ENCODE measurements at regions not wholly inside any gene's neighbourhood (a gene's known extent, or its start where the extent isn't known, plus 50 kb on each side); places are given as distances from the start of the nearest gene placed in this dataset.
A peak's percentile ranks its signal among the peaks of the same experiment; 100 is the strongest.

- no peaks in the 10 kb centered on the region for H3K36me3 Mint-ChIP-seq
- peaks cover 18% of the 10 kb centered on the region for H3K4me1 Mint-ChIP-seq
Measured at GRCh38 chr21:38937844-38938243, 132.1 kb downstream of the ETS2 start.

GRCh38 chr21:38937286-38937790 lies 131.6 kb downstream of the ETS2 start:
- H3K4me1 Mint-ChIP-seq: peaks cover 18% of the 10 kb centered on the region
- no peaks in the 10 kb centered on the region for H3K27me3 Mint-ChIP-seq
- H3K4me3 Mint-ChIP-seq: no peak overlapping the region
- H3K27ac Mint-ChIP-seq: no peak overlapping the region
- ATAC-seq: no peak
- CTCF ChIA-PET: no interaction called here
- no peak for DNase-seq
- H3K36me3 Mint-ChIP-seq: no peaks in the 10 kb centered on the region
- H3K9me3 Mint-ChIP-seq (ENCODE audit: low read depth): no peaks in the 10 kb centered on the region

More at GRCh38 chr21:38937844-38938243, 132.1 kb downstream of the ETS2 start:
- Mint-ChIP-seq H3K9me3 (ENCODE audit: low read depth) (no peaks in the 10 kb centered on the region), H3K27me3 (no peaks in the 10 kb centered on the region), H3K27ac (peak overlapping the region; percentile 30), H3K4me3 (no peak overlapping the region)
- CTCF ChIA-PET: no interaction called here
- ATAC-seq (peak; percentile 31), DNase-seq (no peak)

- H3K36me3 Mint-ChIP-seq: no peaks in the 10 kb centered on the region
- H3K27me3 Mint-ChIP-seq: no peaks in the 10 kb centered on the region
- H3K4me3 Mint-ChIP-seq: no peak overlapping the region
- H3K4me1 Mint-ChIP-seq: peaks cover 18% of the 10 kb centered on the region
- DNase-seq (no peak), ATAC-seq (no peak)
- no peak overlapping the region for H3K27ac Mint-ChIP-seq
- no peaks in the 10 kb centered on the region for H3K9me3 Mint-ChIP-seq (ENCODE audit: low read depth)
- CTCF ChIA-PET: no interaction called here
Measured at GRCh38 chr21:38936240-38936639, 130.5 kb downstream of the ETS2 start.

GRCh38 chr21:38933731-38934130 lies 128.0 kb downstream of the ETS2 start:
- H3K9me3 Mint-ChIP-seq (ENCODE audit: low read depth): no peaks in the 10 kb centered on the region
- DNase-seq (no peak), ATAC-seq (no peak)
- no peak overlapping the region for H3K4me3 Mint-ChIP-seq
- peaks cover 15% of the 10 kb centered on the region for H3K4me1 Mint-ChIP-seq
- no peak overlapping the region for H3K27ac Mint-ChIP-seq
- no peaks in the 10 kb centered on the region for H3K36me3 Mint-ChIP-seq
- peaks cover 2% of the 10 kb centered on the region for H3K27me3 Mint-ChIP-seq
- CTCF ChIA-PET: no interaction called here

- no peaks in the 10 kb centered on the region for H3K36me3 Mint-ChIP-seq
- no peak for ATAC-seq
- no peaks in the 10 kb centered on the region for H3K4me1 Mint-ChIP-seq
- no peak overlapping the region for H3K4me3 Mint-ChIP-seq
- no peak overlapping the region for H3K27ac Mint-ChIP-seq
- peaks cover 5% of the 10 kb centered on the region for H3K27me3 Mint-ChIP-seq
- CTCF ChIA-PET: no interaction called here
- no peak for DNase-seq
- no peaks in the 10 kb centered on the region for H3K9me3 Mint-ChIP-seq (ENCODE audit: low read depth)
Measured at GRCh38 chr21:38931291-38931690, 125.6 kb downstream of the ETS2 start.

- Mint-ChIP-seq H3K4me1 (no peaks in the 10 kb centered on the region), H3K36me3 (no peaks in the 10 kb centered on the region), H3K27me3 (peaks cover 5% of the 10 kb centered on the region), H3K4me3 (no peak overlapping the region), H3K9me3 (ENCODE audit: low read depth) (no peaks in the 10 kb centered on the region), H3K27ac (no peak overlapping the region)
- DNase-seq (no peak), ATAC-seq (no peak)
- CTCF ChIA-PET: no interaction called here
Measured at GRCh38 chr21:38930853-38931252, 125.1 kb downstream of the ETS2 start.

GRCh38 chr21:38930066-38930465 lies 124.3 kb downstream of the ETS2 start:
- CTCF ChIA-PET: no interaction called here
- Mint-ChIP-seq H3K27ac (no peak overlapping the region), H3K9me3 (ENCODE audit: low read depth) (no peaks in the 10 kb centered on the region), H3K4me1 (no peaks in the 10 kb centered on the region), H3K4me3 (no peak overlapping the region), H3K27me3 (peaks cover 5% of the 10 kb centered on the region), H3K36me3 (no peaks in the 10 kb centered on the region)
- DNase-seq: no peak
- ATAC-seq: no peak

GRCh38 chr21:38929652-38930051 lies 123.9 kb downstream of the ETS2 start:
- CTCF ChIA-PET: no interaction called here
- no peaks in the 10 kb centered on the region for H3K4me1 Mint-ChIP-seq
- H3K36me3 Mint-ChIP-seq: no peaks in the 10 kb centered on the region
- DNase-seq (no peak), ATAC-seq (no peak)
- H3K27me3 Mint-ChIP-seq: peaks cover 5% of the 10 kb centered on the region
- no peak overlapping the region for H3K27ac Mint-ChIP-seq
- H3K9me3 Mint-ChIP-seq (ENCODE audit: low read depth): no peaks in the 10 kb centered on the region
- H3K4me3 Mint-ChIP-seq: no peak overlapping the region

- CTCF ChIA-PET: no interaction called here
- Mint-ChIP-seq H3K27ac (no peak overlapping the region), H3K4me1 (no peaks in the 10 kb centered on the region), H3K4me3 (no peak overlapping the region), H3K27me3 (peaks cover 5% of the 10 kb centered on the region), H3K36me3 (no peaks in the 10 kb centered on the region), H3K9me3 (ENCODE audit: low read depth) (no peaks in the 10 kb centered on the region)
- DNase-seq (no peak), ATAC-seq (no peak)
Measured at GRCh38 chr21:38929142-38929541, 123.4 kb downstream of the ETS2 start.

- no peak for ATAC-seq
- no peak for DNase-seq
- H3K9me3 Mint-ChIP-seq (ENCODE audit: low read depth): no peaks in the 10 kb centered on the region
- H3K27me3 Mint-ChIP-seq: peaks cover 7% of the 10 kb centered on the region
- H3K27ac Mint-ChIP-seq: no peak overlapping the region
- no peaks in the 10 kb centered on the region for H3K4me1 Mint-ChIP-seq
- no peak overlapping the region for H3K4me3 Mint-ChIP-seq
- H3K36me3 Mint-ChIP-seq: no peaks in the 10 kb centered on the region
- CTCF ChIA-PET: no interaction called here
Measured at GRCh38 chr21:38927776-38928175, 122.0 kb downstream of the ETS2 start.

- no peak for DNase-seq
- Mint-ChIP-seq H3K36me3 (no peaks in the 10 kb centered on the region), H3K9me3 (ENCODE audit: low read depth) (peaks cover 1% of the 10 kb centered on the region), H3K27ac (no peak overlapping the region), H3K4me3 (no peak overlapping the region), H3K4me1 (no peaks in the 10 kb centered on the region), H3K27me3 (peaks cover 14% of the 10 kb centered on the region)
- ATAC-seq: no peak
- CTCF ChIA-PET: no interaction called here
Measured at GRCh38 chr21:38925923-38926322, 120.2 kb downstream of the ETS2 start.

GRCh38 chr21:38925478-38925877 lies 119.7 kb downstream of the ETS2 start:
- ATAC-seq: no peak
- no peak for DNase-seq
- no peaks in the 10 kb centered on the region for H3K36me3 Mint-ChIP-seq
- H3K4me3 Mint-ChIP-seq: no peak overlapping the region
- H3K4me1 Mint-ChIP-seq: no peaks in the 10 kb centered on the region
- CTCF ChIA-PET: no interaction called here
- H3K27ac Mint-ChIP-seq: no peak overlapping the region
- H3K27me3 Mint-ChIP-seq: peaks cover 17% of the 10 kb centered on the region
- H3K9me3 Mint-ChIP-seq (ENCODE audit: low read depth): peaks cover 1% of the 10 kb centered on the region

- no peaks in the 10 kb centered on the region for H3K4me1 Mint-ChIP-seq
- peaks cover 17% of the 10 kb centered on the region for H3K27me3 Mint-ChIP-seq
- H3K9me3 Mint-ChIP-seq (ENCODE audit: low read depth): peaks cover 1% of the 10 kb centered on the region
- DNase-seq (no peak), ATAC-seq (no peak)
- H3K27ac Mint-ChIP-seq: no peak overlapping the region
- H3K4me3 Mint-ChIP-seq: no peak overlapping the region
- CTCF ChIA-PET: no interaction called here
- no peaks in the 10 kb centered on the region for H3K36me3 Mint-ChIP-seq
Measured at GRCh38 chr21:38924954-38925353, 119.2 kb downstream of the ETS2 start.

- Mint-ChIP-seq H3K27me3 (peaks cover 24% of the 10 kb centered on the region), H3K4me1 (no peaks in the 10 kb centered on the region), H3K4me3 (no peak overlapping the region), H3K9me3 (ENCODE audit: low read depth) (peaks cover 1% of the 10 kb centered on the region), H3K36me3 (no peaks in the 10 kb centered on the region), H3K27ac (no peak overlapping the region)
- DNase-seq (no peak), ATAC-seq (no peak)
- CTCF ChIA-PET: no interaction called here
Measured at GRCh38 chr21:38923429-38923828, 117.7 kb downstream of the ETS2 start.

All from activated CD8-positive, alpha-beta memory T cell treated with anti-CD3 and anti-CD28 coated beads, Interleukin-2, amount 10 ng/mL, durations not matched to agents 7 days and 5 days (primary cell).